D721Med (cell line): ENCODE measurements at regions not wholly inside any gene's neighbourhood (a gene's known extent, or its start where the extent isn't known, plus 50 kb on each side); places are given as distances from the start of the nearest gene placed in this dataset.

Experiments used
- DNase-seq: peaks from one replicate; pipeline ENCODE4 v3.0.0; 2011; ENCODE audit warnings: low spot score; ENCODE audit not compliant: insufficient read length
- FAIRE-seq: peaks from 2 replicates; lab custom pipeline; 2011; peaks lifted over from hg19 to GRCh38; lab: Jason Lieb, UNC
- TF ChIP-seq, protein P1 (sequence below): IDR thresholded peaks from 2 replicates; pipeline ENCODE4 v1.5.1; 2012; ENCODE audit warnings: mild to moderate bottlenecking, control low read depth; ENCODE audit not compliant: insufficient read depth; ENCODE audit errors: missing control alignments

DNA sequence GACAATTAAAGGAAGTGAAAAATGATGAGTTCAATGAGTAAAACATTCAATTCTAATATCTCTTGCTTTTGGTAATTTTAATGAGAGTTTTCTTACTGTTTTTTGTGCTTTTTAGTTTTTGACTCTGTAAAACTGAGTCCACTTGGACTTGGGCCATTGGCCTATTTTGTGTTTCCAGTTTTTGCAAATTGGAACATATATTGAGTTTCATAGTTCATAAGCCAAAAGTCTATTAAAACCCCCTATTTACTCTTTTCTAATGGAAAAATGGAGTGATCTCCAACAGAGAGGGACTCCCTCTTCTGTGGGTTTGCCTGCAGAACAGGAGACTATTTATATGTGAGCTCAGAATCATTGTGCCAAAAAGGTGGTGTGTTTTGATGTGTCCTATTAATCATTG lies 219.7 kb upstream of the SPRY2 start:
- TF ChIP-seq, protein P1, sequence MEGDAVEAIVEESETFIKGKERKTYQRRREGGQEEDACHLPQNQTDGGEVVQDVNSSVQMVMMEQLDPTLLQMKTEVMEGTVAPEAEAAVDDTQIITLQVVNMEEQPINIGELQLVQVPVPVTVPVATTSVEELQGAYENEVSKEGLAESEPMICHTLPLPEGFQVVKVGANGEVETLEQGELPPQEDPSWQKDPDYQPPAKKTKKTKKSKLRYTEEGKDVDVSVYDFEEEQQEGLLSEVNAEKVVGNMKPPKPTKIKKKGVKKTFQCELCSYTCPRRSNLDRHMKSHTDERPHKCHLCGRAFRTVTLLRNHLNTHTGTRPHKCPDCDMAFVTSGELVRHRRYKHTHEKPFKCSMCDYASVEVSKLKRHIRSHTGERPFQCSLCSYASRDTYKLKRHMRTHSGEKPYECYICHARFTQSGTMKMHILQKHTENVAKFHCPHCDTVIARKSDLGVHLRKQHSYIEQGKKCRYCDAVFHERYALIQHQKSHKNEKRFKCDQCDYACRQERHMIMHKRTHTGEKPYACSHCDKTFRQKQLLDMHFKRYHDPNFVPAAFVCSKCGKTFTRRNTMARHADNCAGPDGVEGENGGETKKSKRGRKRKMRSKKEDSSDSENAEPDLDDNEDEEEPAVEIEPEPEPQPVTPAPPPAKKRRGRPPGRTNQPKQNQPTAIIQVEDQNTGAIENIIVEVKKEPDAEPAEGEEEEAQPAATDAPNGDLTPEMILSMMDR, result no peak
- FAIRE-seq, result no peak

DNA sequence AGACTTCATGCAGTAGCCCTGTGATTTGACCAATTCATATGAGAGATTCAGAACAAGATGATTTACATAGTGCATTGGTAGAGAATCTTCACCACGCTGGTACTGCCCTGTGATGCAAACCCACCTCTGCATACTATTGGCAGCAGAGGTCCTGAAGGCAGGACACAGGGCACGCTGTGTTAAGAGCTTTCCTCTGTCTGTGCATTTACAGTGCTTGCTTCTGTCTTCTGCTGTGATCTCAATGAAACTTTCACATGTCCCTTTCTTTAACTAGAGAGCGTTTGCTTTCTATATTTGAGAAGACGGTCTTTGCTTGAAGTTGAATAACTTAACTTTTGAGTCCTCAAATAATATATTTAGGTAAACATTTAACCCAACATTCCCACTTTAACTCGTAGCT lies 219.0 kb upstream of the SPRY2 start:
- TF ChIP-seq, protein P1, result no peak
- FAIRE-seq, result no peak
- no peak for DNase-seq

More for the DNA sequence above, 219.7 kb upstream of the SPRY2 start:
- no peak for DNase-seq

DNA sequence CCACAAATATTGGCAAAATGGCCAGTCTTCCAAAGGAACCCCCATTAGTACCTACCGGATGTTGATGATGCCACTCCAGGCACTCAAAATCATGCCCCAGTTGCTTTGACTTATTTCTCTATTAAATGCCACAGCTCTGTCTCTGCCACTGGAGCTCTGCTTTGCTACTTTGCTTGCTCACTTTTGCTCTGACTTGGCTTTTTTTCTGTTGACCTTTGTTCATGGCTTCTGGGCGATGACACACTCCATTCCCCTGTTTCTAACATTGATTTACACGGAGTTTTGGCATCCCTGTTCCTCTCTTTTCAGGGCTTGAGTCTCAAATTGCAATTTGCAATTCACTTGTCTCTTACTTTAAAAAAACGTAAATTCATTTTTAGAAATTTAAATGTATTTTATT lies 217.1 kb upstream of the SPRY2 start:
- no peak for FAIRE-seq
- no peak for DNase-seq
- TF ChIP-seq, protein P1, result no peak

DNA sequence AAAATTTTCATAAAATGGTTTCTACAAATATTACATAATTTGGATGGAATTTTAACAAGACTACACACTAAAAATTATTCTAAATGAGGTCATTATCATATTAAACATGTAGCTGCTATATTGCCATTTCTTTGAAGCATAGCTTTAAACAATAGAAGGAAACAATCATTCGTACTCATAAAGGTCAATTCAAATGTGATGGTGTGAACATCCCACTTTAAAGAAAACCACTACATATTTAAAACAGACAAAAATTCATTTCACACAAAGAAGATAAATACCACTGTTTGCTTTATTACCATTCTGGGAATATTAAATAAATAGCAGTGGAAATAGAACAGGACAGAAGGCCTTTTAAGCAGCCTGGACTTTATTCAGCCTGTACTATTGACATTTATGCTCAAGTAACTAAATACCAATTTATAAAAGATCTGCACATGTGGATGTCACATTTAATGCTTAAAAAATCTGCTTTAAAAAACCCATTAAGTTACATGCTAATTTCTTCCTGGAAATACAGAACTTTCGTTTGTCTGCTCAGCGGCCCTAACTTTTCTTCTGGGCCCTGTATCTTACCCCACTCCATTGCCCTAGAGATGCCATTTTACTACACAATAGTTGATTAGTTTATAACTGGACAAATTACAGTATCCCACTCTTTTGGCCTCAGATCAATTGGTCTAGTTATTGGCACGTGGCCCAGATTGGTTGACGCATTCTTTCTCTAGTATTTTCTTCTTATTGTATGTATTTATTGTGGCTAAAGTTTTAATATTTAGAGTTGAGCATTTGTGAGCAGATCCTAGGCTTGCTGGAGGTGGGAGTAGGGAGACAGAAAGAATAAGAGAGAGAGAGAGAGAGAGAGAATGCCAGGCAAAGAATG lies 215.1 kb upstream of the SPRY2 start:
- FAIRE-seq (no peak), DNase-seq (no peak)
- TF ChIP-seq, protein P1, result no peak

DNA sequence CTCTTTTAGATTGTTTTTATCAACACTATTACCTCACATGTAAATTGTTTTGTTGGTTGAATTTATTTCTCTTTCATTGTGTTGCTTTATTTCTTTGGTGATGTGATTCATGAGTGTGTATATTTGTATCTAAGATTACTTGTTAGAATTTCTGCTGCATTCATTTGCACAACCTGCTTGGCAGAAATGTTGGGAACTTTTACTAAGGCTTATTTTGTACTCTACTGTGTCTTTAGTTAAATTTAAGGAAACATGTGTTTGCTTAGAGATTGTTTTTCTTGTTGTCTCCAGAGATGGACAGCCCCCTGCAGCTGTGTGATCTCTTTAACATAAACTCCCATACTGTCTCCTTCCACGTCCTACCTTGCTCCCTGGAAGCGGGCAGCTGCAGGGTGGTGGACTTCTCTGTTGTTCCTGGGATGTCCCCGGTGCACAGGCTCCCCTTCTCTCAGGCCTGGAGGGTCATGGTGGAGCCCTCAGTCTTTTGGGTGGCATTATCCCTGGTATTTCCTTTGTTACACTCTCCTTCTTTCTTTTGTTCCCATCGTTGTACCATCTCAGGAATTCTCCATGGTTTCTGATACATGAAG lies 212.0 kb upstream of the SPRY2 start:
- TF ChIP-seq, protein P1, result no peak
- DNase-seq (no peak), FAIRE-seq (no peak)

DNA sequence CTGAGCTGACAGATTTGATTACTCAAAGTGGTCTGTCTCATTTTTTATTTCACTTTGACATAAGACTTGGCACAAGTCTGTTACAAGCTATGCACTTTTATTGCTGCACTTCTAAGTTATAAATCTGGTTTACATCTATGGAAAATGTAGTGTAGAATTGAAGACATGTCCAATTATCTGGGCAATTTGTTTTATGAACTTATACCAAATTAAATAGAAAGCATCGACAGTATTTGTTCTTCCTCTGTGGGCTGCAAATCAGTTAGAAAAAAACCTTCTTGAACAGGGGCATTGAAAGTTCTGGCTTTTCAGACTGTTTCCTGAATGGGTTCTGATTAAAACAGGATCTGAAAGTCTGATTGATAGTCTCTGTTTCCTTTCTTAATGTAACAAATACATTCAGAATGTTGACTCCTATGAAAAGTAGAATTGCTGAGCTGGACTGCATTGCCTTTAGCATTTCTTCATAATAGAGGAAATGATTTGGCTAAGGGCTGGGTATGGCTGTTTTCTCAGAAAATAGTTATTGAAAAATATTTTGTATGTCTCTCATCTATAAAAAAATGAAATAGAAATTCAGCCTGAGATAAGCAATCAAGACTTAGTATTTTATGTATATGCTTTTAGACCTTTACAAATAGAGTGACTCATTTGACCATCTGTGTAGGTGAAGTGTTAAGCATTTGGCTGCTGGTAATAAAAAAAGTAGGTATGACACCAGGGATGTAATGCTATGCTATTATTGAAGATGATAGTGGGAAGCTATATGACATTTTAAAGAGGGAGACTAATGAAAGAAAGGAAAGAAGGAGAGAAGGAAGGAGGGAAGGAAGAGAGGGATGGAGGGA lies 210.9 kb upstream of the SPRY2 start:
- DNase-seq, result no peak
- no peak for FAIRE-seq
- TF ChIP-seq, protein P1, result no peak
